Stimulated activated naive CD8-positive, alpha-beta T cell treated with anti-CD3 and anti-CD28 coated beads, Interleukin-15, amount 100 ng/mL, for 72 hours (primary cell): ENCODE measurements at regions not wholly inside any gene's neighbourhood (a gene's known extent, or its start where the extent isn't known, plus 50 kb on each side); places are given as distances from the start of the nearest gene placed in this dataset.
"Not testable (repeated sequence)": the region's sequence is repeated elsewhere in the genome, so short reads cannot be mapped to it uniquely, and the experiment has no call there.

Experiments used
- ATAC-seq: fragments of 150-1000 bp; cut with Tn5 transposase; 2 replicates; pipeline ENCODE4 v1.10.0; 2021; ENCODE audit warnings: mild to moderate bottlenecking, moderate library complexity
- DNase-seq, 2 donors: peaks; one replicate each; pipeline ENCODE4 v3.0.0; 2021 to 2022
- H3K27ac Mint-ChIP-seq, 2 donors: one replicate each; pipeline ENCODE4 v1.8.0; 2022; ENCODE audit warnings: mild to moderate bottlenecking in 2 of 2, mixed read lengths in 2 of 2, moderate library complexity in 2 of 2
- H3K27me3 Mint-ChIP-seq: one replicate; pipeline ENCODE4 v1.8.0; 2022; ENCODE audit warnings: mixed read lengths
- H3K4me1 Mint-ChIP-seq: one replicate; pipeline ENCODE4 v1.8.0; 2022; ENCODE audit warnings: mild to moderate bottlenecking, mixed read lengths
- H3K4me3 Mint-ChIP-seq, 2 donors: one replicate each; pipeline ENCODE4 v1.8.0; 2022; ENCODE audit warnings: mild to moderate bottlenecking in 2 of 2, mixed read lengths in 2 of 2, moderate library complexity in 1 of 2
- H3K9me3 Mint-ChIP-seq, 2 donors: one replicate each; pipeline ENCODE4 v1.8.0; 2022; ENCODE audit warnings: mixed read lengths in 2 of 2

DNA sequence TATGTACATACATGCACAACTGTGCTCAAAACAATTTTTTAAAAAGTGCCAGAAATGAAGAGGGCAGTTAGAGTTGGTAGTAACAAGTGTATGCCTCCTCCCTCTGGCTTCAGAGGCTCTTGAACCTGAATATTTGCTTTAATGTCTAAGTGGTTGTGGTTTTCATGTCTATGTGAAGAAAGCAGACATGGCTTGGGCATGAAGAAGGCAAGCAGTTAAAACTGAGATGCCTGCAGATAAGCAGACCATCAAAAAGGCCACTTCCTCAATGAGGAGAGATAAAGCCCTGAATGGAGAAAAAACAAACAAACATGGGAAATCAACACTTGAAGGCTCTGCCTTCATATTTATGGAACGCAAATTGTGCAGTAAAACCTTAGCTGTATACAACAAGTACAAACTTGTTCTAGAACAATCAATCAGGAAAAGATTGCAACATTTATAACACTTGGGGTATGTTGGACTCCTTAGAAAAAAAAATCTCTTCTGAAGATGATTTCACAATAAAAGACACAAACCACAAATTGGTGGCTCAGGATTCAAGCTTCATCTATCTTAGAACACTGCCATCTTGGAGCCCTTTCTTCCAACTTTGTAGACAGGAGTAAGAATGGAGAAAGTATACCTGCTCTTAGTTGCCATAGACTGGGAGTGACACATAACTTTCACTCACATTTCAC lies 52.7 kb upstream of the PLA2G4A start:
- Mint-ChIP-seq H3K27me3 (peaks cover 5% of the 10 kb centered on the region), H3K27ac (peak overlapping the region in 1 of 2 donors; percentile 9), H3K4me1 (no peaks in the 10 kb centered on the region)

DNA sequence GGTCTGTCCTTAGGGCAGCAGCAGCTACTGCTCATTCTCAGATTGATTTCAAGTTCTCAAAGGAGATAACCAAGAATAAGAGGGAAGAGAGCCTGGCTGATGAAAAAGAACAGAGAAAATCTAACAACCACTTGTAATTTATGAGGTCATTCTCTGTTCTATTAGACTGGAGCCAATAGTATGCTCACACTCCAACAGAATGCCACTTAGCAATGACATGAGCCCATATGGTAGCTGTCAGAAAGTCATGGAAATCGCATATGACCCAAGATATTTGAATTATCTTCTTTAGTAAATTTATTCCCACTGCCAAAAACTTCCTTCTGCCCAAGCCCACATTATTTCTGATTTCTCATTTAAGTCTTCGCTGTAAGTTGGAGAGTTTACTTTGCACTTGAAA lies 53.7 kb upstream of the PLA2G4A start:
- no peak for DNase-seq
- H3K27ac Mint-ChIP-seq = no peak overlapping the region

More for the DNA sequence above, 52.7 kb upstream of the PLA2G4A start:
- DNase-seq (no peak), ATAC-seq (no peak)
- Mint-ChIP-seq H3K4me3 (no peak overlapping the region), H3K9me3 (peaks cover 0 to 6% of the 10 kb centered on the region in 2 donors)

DNA sequence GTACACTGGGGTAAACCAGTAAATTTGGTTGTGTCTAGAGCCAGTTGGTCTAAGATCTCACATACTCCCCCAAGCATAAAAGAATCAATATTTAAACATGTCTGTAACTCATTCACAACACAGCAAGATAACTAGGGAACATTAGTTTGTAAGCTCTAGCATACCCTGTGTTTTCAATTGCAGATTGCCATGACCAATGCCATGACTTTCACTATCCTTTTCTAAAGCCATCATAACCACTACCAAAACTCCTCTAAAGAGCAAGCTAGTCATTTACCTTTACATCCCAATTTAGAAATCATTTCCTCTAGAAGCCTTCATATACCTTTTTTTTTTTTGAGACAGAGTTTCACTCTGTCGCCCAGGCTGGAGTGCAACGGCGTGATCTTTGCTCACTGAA lies 56.5 kb upstream of the PLA2G4A start:
- peaks cover 0 to 6% of the 10 kb centered on the region in 2 donors for H3K9me3 Mint-ChIP-seq
- no peak overlapping the region for H3K4me3 Mint-ChIP-seq
- ATAC-seq (no peak), DNase-seq (no peak)
- H3K27ac Mint-ChIP-seq = no peak overlapping the region
- H3K27me3 Mint-ChIP-seq = no peaks in the 10 kb centered on the region
- no peaks in the 10 kb centered on the region for H3K4me1 Mint-ChIP-seq

More for the DNA sequence above, 53.7 kb upstream of the PLA2G4A start:
- Mint-ChIP-seq H3K4me1 (no peaks in the 10 kb centered on the region), H3K4me3 (no peak overlapping the region), H3K27me3 (peaks cover 3% of the 10 kb centered on the region), H3K9me3 (peaks cover 0 to 6% of the 10 kb centered on the region in 2 donors)
- no peak for ATAC-seq

DNA sequence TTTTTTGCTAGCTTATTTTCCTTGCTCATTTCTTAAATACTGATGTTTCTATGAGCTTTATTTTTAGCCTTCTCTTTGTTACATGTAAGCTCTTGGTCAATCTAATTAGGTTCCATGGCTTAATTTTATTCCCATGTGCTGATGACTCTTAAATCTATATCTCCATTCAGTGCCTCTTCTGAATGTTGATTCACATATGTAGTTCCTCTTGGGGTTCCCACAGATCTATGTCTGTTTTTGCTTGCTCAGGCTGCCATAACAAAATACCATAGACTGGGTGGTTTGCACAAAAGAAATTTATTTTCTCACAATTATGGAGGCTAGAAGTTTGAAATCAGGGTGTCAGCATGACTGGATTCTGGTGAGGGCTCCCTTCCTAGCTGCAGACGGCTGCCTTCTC lies 58.3 kb upstream of the PLA2G4A start:
- ATAC-seq (no peak), DNase-seq (no peak)
- Mint-ChIP-seq H3K27ac (no peak overlapping the region), H3K4me3 (no peak overlapping the region), H3K4me1 (no peaks in the 10 kb centered on the region), H3K27me3 (no peaks in the 10 kb centered on the region), H3K9me3 (peaks cover 0 to 3% of the 10 kb centered on the region in 2 donors)

DNA sequence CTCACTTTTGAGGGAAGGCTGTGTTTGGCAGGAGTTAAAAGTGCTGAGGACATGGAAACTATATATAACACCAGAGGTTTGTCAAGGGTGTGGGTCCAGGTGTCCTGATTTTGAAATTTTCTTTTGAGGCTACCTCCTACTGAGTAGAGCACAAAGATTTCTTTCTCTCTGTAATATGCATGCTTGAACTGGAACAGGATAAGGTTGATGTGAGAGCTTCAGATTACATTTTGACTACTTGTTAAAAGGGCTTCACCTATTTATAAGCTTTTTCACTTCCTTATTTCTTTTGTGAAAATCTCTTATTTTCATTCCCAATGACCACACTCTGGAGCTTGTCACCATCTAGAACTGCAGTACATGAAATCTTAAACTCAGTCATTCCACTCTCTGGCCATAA lies 59.8 kb upstream of the PLA2G4A start:
- DNase-seq (no peak), ATAC-seq (no peak)
- Mint-ChIP-seq H3K27ac (no peak overlapping the region), H3K9me3 (peaks cover 0 to 3% of the 10 kb centered on the region in 2 donors), H3K4me1 (no peaks in the 10 kb centered on the region), H3K4me3 (no peak overlapping the region), H3K27me3 (no peaks in the 10 kb centered on the region)

DNA sequence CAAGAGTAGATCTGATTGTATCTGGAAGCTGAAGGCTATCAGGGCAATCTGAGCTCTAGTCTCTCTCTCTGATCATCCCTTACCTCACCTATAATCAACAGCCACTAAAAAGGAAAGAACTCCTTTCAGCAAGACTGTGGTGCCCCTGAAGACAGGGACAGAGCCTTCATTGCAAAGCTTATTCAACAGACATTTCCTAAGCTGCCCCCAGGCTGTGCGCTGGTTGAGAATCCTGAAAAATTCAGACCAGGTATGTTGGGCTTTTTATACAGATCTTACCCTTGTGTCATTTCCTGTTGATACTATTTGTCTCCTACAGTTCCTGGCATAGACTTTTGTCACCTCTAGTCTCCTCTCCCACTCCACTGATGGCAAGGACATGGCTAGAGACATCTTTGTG lies 63.3 kb upstream of the PLA2G4A start:
- no peaks in the 10 kb centered on the region for H3K9me3 Mint-ChIP-seq
- ATAC-seq = no peak
- no peak overlapping the region for H3K4me3 Mint-ChIP-seq
- H3K27ac Mint-ChIP-seq = no peak overlapping the region
- DNase-seq = no peak
- no peaks in the 10 kb centered on the region for H3K4me1 Mint-ChIP-seq
- H3K27me3 Mint-ChIP-seq = no peaks in the 10 kb centered on the region

DNA sequence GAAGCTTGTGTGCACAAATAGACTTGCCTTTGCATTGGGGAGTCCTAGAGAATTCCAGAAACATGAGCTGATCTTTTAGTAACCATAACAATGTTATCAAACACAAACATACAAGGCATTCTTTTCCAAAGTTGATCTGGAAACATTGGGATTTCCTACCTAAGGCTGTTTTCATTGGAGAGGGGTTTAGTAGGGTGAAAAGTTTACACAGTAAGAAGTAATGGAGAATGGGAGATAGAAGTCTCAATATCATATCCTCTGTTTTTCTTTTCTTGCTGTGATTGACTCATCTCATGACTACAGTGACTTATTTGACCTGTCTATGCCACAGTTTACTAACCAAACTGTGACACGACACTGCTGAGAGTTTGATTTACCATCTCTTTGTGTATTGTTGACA lies 65.6 kb upstream of the PLA2G4A start:
- H3K27me3 Mint-ChIP-seq = no peaks in the 10 kb centered on the region
- H3K4me1 Mint-ChIP-seq = no peaks in the 10 kb centered on the region
- ATAC-seq (peak; percentile 53), DNase-seq (no peak)
- H3K4me3 Mint-ChIP-seq = no peak overlapping the region
- no peaks in the 10 kb centered on the region for H3K9me3 Mint-ChIP-seq
- H3K27ac Mint-ChIP-seq = no peak overlapping the region

DNA sequence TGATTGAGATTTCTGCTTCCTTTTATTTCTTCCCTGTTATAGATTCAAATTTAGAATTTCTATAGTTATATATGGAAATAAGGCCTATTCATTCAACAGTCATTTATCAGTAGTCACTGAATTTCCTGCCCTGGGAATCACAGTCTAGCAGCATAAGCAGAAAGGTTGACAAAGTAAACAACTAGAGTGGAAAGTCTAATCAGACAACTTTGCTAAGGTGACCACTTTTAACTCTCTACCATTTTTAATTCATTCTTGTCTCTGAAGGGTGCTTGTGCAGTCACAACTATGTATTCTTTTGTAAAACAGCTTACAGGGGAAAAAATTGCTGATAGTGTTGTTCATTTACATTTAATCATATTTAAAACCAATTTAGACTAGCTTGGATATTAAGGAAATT lies 66.1 kb upstream of the PLA2G4A start:
- no peaks in the 10 kb centered on the region for H3K27me3 Mint-ChIP-seq
- no peak for DNase-seq
- H3K27ac Mint-ChIP-seq = no peak overlapping the region
- no peaks in the 10 kb centered on the region for H3K4me1 Mint-ChIP-seq
- no peaks in the 10 kb centered on the region for H3K9me3 Mint-ChIP-seq
- no peak for ATAC-seq
- no peak overlapping the region for H3K4me3 Mint-ChIP-seq

DNA sequence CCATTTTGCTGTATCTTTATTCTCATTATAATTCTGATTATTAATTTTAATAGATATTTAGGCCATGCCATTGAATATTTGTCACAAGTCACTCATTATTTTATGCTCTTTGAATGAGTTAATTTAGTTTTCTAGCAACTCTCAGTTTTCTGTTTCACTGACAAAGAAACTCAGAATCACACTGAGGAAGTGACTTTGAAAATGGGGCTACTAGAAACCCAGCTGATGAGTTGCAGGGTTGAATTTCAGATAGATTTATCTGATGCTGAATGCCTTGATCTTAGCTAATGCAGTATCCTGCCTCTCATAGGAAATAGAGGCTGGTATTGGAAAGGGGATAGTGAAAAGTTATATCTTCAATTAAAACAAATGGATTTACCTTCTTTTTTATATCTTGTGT lies 67.4 kb upstream of the PLA2G4A start:
- Mint-ChIP-seq H3K9me3 (no peaks in the 10 kb centered on the region), H3K27me3 (peaks cover 3% of the 10 kb centered on the region), H3K4me3 (no peak overlapping the region), H3K4me1 (no peaks in the 10 kb centered on the region), H3K27ac (no peak overlapping the region)
- no peak for ATAC-seq
- no peak for DNase-seq

DNA sequence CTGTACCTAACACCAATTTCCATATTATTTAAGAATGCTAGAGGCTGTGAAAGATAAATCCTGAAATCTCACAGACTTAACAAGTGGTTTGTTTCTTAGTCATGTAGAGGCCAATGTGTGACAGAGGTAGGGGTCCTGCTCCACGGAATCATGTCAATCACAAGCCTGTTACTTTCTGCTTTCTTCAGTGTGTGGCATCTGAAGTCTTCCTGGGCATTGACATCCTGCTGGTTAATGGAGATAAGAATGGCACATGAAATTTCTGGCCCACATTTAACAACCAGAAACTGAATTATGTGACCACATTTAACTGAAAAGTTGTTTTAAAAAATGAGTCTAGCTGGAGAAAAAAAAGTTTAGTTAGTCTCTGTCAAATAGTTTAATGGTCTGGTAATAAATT lies 68.3 kb upstream of the PLA2G4A start:
- H3K27me3 Mint-ChIP-seq = peaks cover 12% of the 10 kb centered on the region
- no peaks in the 10 kb centered on the region for H3K4me1 Mint-ChIP-seq
- ATAC-seq = no peak
- no peak for DNase-seq
- no peak overlapping the region for H3K4me3 Mint-ChIP-seq
- no peaks in the 10 kb centered on the region for H3K9me3 Mint-ChIP-seq
- H3K27ac Mint-ChIP-seq = no peak overlapping the region

DNA sequence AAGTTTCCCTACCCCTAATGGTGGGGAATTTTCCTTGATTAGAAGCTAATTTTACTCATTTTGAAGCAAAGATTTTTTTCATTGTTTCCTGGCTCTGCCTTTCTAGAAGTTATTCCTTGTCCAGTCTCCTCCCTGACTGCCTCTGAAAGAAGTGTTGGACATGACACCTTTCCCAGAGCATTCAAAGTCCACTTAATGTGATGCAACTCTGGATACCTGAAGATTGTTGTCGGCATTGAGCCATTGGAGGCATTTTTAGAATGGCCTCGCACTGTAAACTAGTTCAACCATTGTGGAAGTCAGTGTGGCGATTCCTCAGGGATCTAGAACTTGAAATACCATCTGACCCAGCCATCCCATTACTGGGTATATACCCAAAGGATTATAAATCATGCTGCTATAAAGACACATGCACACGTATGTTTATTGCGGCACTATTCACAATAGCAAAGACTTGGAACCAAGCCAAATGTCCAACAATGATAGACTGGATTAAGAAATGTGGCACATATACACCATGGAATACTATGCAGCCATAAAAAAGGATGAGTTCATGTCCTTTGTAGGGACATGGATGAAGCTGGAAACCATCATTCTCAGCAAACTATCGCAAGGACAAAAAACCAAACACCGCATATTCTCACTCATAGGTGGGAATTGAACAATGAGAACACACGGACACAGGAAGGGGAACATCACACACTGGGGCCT lies 69.7 kb upstream of the PLA2G4A start:
- H3K9me3 Mint-ChIP-seq, H3K4me1 Mint-ChIP-seq, H3K27ac Mint-ChIP-seq, H3K4me3 Mint-ChIP-seq, DNase-seq, ATAC-seq: not testable (repeated sequence)
- peaks cover 12% of the 10 kb centered on the region for H3K27me3 Mint-ChIP-seq

DNA sequence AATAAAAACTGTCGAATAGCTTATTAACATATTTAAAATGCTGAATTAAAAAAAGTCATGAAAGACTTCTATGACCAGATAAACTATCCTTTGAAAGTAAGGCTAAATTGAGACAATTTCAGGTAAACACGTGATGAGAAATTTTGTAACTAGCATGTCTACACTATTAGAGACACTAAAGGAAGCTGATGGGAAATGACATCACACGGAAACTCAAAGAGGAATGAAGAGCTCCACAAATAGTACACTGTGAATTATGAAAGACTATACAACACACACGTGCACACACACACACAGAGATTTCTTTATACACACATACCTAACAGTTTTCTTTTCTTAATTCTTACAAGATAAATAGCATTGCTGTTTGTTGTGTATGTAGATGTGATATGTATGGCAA lies 70.9 kb upstream of the PLA2G4A start:
- no peak overlapping the region for H3K4me3 Mint-ChIP-seq

DNA sequence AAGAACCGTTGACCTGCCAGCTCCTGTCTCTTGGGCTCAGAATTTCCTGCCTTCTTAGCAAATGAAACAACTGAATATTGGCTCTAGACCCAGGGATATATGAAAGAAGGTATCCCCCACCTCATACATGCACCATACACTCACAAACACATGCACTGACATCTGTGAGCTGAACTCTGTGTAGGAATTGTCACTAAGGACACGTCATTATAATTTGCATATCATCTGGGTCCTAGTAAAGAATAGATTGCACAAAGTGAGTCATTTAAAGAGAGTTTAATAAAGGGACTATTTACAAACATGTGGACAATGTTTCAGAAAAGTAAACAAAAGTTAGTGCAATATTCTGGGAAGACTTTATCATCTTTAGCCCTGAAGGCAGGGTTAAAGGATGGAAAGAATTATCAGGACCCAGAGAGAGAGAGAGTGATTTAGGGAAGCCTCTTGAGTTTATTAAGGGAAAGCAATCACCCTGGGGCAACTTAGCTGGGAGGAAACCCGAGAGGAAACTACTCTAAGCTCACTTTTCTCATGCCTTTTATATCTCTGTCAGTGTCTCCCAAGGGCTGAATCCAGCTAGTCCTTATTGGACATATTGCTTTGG lies 74.1 kb upstream of the PLA2G4A start:
- peaks cover 21% of the 10 kb centered on the region for H3K27me3 Mint-ChIP-seq
- no peak overlapping the region for H3K27ac Mint-ChIP-seq
- ATAC-seq (no peak), DNase-seq (no peak)
- no peaks in the 10 kb centered on the region for H3K4me1 Mint-ChIP-seq
- no peaks in the 10 kb centered on the region for H3K9me3 Mint-ChIP-seq
- no peak overlapping the region for H3K4me3 Mint-ChIP-seq

More for the DNA sequence above, 70.9 kb upstream of the PLA2G4A start:
- no peaks in the 10 kb centered on the region for H3K4me1 Mint-ChIP-seq
- peaks cover 19% of the 10 kb centered on the region for H3K27me3 Mint-ChIP-seq
- no peaks in the 10 kb centered on the region for H3K9me3 Mint-ChIP-seq
- no peak overlapping the region for H3K27ac Mint-ChIP-seq
- DNase-seq (no peak), ATAC-seq (no peak)

DNA sequence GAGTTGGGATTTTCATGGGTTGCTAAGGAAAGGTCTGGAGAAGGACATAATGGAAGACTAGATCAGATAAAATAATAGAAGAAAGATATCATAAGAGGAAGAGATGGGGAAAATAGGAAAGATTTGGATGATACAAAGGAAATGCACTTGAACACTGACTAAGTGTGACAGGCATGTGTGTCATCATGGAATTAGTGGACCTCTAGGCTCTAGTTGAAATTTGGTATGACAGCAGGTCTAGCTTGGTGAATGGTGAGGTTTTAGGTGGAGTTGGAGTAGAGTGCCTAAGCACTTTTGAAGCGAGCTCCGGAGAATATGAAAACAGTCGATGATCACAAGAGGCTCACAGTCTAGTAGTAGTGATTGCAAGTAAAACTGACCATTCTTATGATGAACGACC lies 73.0 kb upstream of the PTGS2 start:
- Mint-ChIP-seq H3K27ac (no peak overlapping the region), H3K27me3 (peaks cover 21% of the 10 kb centered on the region)

DNA sequence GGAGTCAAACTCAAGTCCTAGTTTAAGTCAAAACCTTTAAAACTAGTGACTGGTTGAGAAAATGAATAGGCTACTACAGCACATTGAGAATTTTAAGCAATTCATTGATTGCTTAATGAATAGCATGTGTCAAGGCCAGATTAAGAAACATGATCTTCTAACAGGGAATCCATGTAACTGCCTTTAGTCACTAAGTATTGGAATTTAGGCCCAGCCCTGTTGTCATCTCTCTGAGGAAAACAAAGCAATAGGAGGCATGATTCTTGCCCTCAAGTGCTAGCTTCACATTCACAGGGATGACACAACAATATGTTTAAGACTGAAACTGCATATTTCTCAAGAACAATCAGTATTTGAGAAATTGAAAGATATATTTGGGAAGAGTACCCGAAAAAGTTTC lies 70.0 kb upstream of the PTGS2 start:
- Mint-ChIP-seq H3K27me3 (peaks cover 10% of the 10 kb centered on the region), H3K4me1 (no peaks in the 10 kb centered on the region), H3K4me3 (no peak overlapping the region), H3K9me3 (peaks cover 0 to 14% of the 10 kb centered on the region in 2 donors), H3K27ac (no peak overlapping the region)
- DNase-seq (no peak), ATAC-seq (no peak)

More for the DNA sequence above, 73.0 kb upstream of the PTGS2 start:
- ATAC-seq (no peak), DNase-seq (no peak)
- H3K4me3 Mint-ChIP-seq = no peak overlapping the region
- no peaks in the 10 kb centered on the region for H3K4me1 Mint-ChIP-seq
- H3K9me3 Mint-ChIP-seq = no peaks in the 10 kb centered on the region

DNA sequence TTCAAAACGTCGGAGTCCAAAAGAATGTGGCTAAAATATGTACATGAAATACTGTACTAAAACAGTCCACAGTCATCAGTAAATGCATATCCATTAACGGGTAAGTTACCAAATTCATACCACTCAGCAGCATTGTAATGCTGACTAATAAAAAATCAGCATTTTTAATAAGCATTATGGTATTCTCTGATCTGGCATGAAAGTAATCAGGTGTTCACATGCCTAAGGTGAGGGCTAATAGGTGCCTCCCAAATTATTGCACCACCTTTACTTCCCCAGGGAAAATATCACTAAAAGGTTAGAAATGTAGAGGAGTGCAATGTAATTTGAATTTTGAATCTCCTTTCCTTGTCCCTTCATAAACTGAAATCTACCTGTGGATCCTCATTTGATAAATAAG lies 69.6 kb upstream of the PTGS2 start:
- peaks cover 10% of the 10 kb centered on the region for H3K27me3 Mint-ChIP-seq
- ATAC-seq = no peak
- no peak overlapping the region for H3K4me3 Mint-ChIP-seq
- H3K27ac Mint-ChIP-seq = no peak overlapping the region
- H3K9me3 Mint-ChIP-seq = peaks cover 0 to 14% of the 10 kb centered on the region in 2 donors
- DNase-seq = no peak
- no peaks in the 10 kb centered on the region for H3K4me1 Mint-ChIP-seq
